ENCODE measurements at regions not wholly inside any gene's neighbourhood (a gene's known extent, or its start where the extent isn't known, plus 50 kb on each side); places are given as distances from the start of the nearest gene placed in this dataset.

GRCh38 chr12:97127061-97127460 lies 220.0 kb downstream of the NEDD1 start:
- no peak for TF ChIP-seq YY1 (IDR thresholded peaks at IDR 0.05; ENCODE audit: insufficient read depth, insufficient read length)
- no peak for TF ChIP-seq SUZ12 (IDR thresholded peaks at IDR 0.05; ENCODE audit: extremely low read depth, insufficient read depth, insufficient read length)
- TF ChIP-seq ZNF274 (IDR thresholded peaks at IDR 0.05; ENCODE audit: low read depth, low read length), result no peak
